Liver (tissue), 8 donors: ENCODE measurements at regions not wholly inside any gene's neighbourhood (a gene's known extent, or its start where the extent isn't known, plus 50 kb on each side); places are given as distances from the start of the nearest gene placed in this dataset.

Experiments
- DNase-seq: peaks from one replicate; pipeline ENCODE4 v3.0.0-alpha.2; 2017; ENCODE audit warnings: low spot score
- H3K27ac ChIP-seq, 2 donors: one replicate each; pipeline ENCODE4 v1.7.0; 2013; ENCODE audit warnings: inconsistent platforms in 2 of 2, low read length in 2 of 2, control low read depth in 1 of 2, low read depth in 1 of 2, mild to moderate bottlenecking in 1 of 2
- H3K27me3 ChIP-seq, 4 donors: one replicate each; pipeline versions ENCODE4 v1.6.1 to v1.7.0; 2013; ENCODE audit warnings: low read length in 3 of 4, inconsistent platforms in 1 of 4, mild to moderate bottlenecking in 1 of 4, moderate library complexity in 1 of 4; ENCODE audit not compliant: control insufficient read depth in 4 of 4, insufficient read depth in 4 of 4
- H3K36me3 ChIP-seq, 4 donors: one replicate each; pipeline versions ENCODE4 v1.6.1 to v1.7.0; 2013; ENCODE audit warnings: low read length in 3 of 4, mild to moderate bottlenecking in 3 of 4, low read depth in 1 of 4, moderate library complexity in 1 of 4; ENCODE audit not compliant: control insufficient read depth in 4 of 4, insufficient read depth in 3 of 4
- H3K4me1 ChIP-seq, 4 donors: one replicate each; pipeline versions ENCODE4 v1.6.1 to v1.7.0; 2013; ENCODE audit warnings: low read length in 3 of 4, mild to moderate bottlenecking in 3 of 4, moderate library complexity in 1 of 4; ENCODE audit not compliant: control insufficient read depth in 4 of 4, insufficient read depth in 4 of 4
- H3K4me3 ChIP-seq, 3 donors: one replicate each; pipeline versions ENCODE4 v1.6.1 to v1.7.0; 2013; ENCODE audit warnings: low read length in 3 of 3, control low read depth in 1 of 3, low read depth in 1 of 3, mild to moderate bottlenecking in 1 of 3
- H3K9ac ChIP-seq, 2 donors: one replicate each; pipeline ENCODE4 v1.7.0; 2013; ENCODE audit warnings: low read length in 2 of 2, mild to moderate bottlenecking in 2 of 2, moderate library complexity in 2 of 2, control low read depth in 1 of 2, low read depth in 1 of 2
- H3K9me3 ChIP-seq, 4 donors: one replicate each; pipeline versions ENCODE4 v1.6.1 to v1.7.0; 2013; ENCODE audit warnings: low read length in 3 of 4; ENCODE audit not compliant: control insufficient read depth in 4 of 4
- EGR1 ChIP-seq, 2 donors: IDR thresholded peaks; 2 replicates each; pipeline ENCODE4 v1.6.1; 2016 to 2018; ENCODE audit warnings: antibody characterized with exemption in 2 of 2, low read depth in 2 of 2
- FOXA2 ChIP-seq: IDR thresholded peaks from 2 replicates; pipeline ENCODE4 v1.6.1; 2016; ENCODE audit warnings: antibody characterized with exemption
- GABPA ChIP-seq, 2 donors: IDR thresholded peaks in 1 of 2; conservative IDR thresholded peaks in 1 of 2; 2 replicates each; pipeline ENCODE4 v1.6.1; 2016; ENCODE audit warnings: antibody characterized with exemption in 2 of 2, mild to moderate bottlenecking in 1 of 2, moderate library complexity in 1 of 2
- HNF4G ChIP-seq: IDR thresholded peaks from 2 replicates; pipeline ENCODE4 v1.6.1; 2016; ENCODE audit warnings: antibody characterized with exemption
- NR2F2 ChIP-seq: IDR thresholded peaks from 2 replicates; pipeline ENCODE4 v1.6.1; 2016; ENCODE audit warnings: antibody characterized with exemption
- REST ChIP-seq: IDR thresholded peaks from 2 replicates; pipeline ENCODE4 v1.6.1; 2016; ENCODE audit warnings: antibody characterized with exemption, mild to moderate bottlenecking
- SP1 ChIP-seq: IDR thresholded peaks from 2 replicates; pipeline ENCODE4 v1.6.1; 2018; ENCODE audit warnings: antibody characterized with exemption, mild to moderate bottlenecking
- TAF1 ChIP-seq: conservative IDR thresholded peaks from 2 replicates; pipeline ENCODE4 v1.6.1; 2016; ENCODE audit warnings: antibody characterized with exemption, mild to moderate bottlenecking
- YY1 ChIP-seq: IDR thresholded peaks from 2 replicates; pipeline ENCODE4 v1.6.1; 2016; ENCODE audit warnings: antibody characterized with exemption, mild to moderate bottlenecking
- WGBS: extraction: QIAGEN DNeasy Blood & Tissue Kit; methylation state at CpG from one replicate; pipeline ENCODE4 v1.1.7; 2013; 5-methylcytosine and 5-hydroxymethylcytosine counted together
- TF ChIP-seq, protein P1 (sequence below): IDR thresholded peaks from 2 replicates; pipeline ENCODE4 v1.6.1; 2016; ENCODE audit warnings: antibody characterized with exemption
- TF ChIP-seq, protein P2 (sequence below): IDR thresholded peaks from 2 replicates; pipeline ENCODE4 v1.6.1; 2016; ENCODE audit warnings: antibody characterized with exemption
- TF ChIP-seq, protein P3 (sequence below): fragments of 150-350 bp; IDR thresholded peaks from 2 replicates; pipeline ENCODE4 v1.5.1; 2017; ENCODE audit warnings: improper control_type of control experiment, low read depth, low read length; ENCODE audit not compliant: missing input control
- donor health status: healthy.
- donor health status: healthy.
- donor health status: healthy.
- donor health status: healthy.
- donor health status: healthy.

GRCh38 chr20:46809706-46810360 is 84.8 kb upstream of the EYA2 start:
- no peak overlapping the region for H3K4me3 ChIP-seq
- H3K36me3 ChIP-seq: no peaks in the 10 kb centered on the region
- 76% methylated on average over 12 of the region's 12 CpGs for WGBS
- H3K4me1 ChIP-seq: peaks cover 2 to 44% (median 38%) of the 10 kb centered on the region in 4 donors
- no peak overlapping the region for H3K27ac ChIP-seq
- H3K27me3 ChIP-seq: no peaks in the 10 kb centered on the region
- H3K9ac ChIP-seq: no peak overlapping the region
- DNase-seq: no peak
- TF ChIP-seq GABPA (IDR thresholded peaks at IDR 0.05 in 1 of 2, conservative IDR thresholded peaks at IDR 0.05 in 1 of 2) (no peak), REST (no peak)
- no peaks in the 10 kb centered on the region for H3K9me3 ChIP-seq

DNA sequence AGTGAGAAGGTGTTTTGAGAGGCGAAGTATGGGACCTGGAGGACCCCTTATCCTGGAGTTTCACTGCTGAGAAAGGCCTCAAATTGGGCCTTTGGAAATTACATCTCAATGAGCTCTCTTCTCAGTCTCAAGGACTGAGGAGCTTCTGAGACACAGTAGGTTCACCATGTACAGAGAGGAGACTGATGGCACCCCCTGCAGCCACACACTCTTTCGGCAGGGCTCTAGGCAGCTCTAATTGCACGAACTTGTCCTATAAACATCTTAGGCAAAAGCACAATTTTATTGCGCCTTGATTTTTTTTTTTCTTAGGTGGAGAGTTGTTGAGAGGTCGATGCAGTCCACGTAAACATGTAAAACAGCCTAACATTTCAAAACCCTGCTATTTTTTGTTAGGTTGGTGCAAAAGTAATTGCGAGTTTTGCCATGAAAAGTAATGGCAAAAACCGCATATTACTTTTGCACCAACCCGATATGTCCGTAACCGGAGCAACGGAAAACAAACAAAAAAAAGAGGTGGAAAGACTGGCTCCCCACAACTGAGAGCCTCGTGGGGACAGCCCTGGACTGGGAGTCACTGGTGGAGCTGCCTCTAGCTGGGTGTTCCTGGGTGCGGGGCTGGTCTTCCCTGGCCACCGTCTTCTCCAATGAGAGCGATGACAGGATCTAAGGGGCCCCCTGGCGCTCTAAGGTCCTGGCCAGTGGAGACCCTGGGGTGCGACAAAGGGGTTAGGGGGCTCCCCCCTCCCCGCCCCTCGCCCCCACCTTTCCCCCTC is 84.0 kb upstream of the EYA2 start:
- Histone ChIP-seq H3K9ac (no peak overlapping the region), H3K9me3 (no peaks in the 10 kb centered on the region), H3K36me3 (no peaks in the 10 kb centered on the region), H3K27ac (no peak overlapping the region), H3K4me3 (no peak overlapping the region), H3K4me1 (peaks cover 2 to 44% (median 38%) of the 10 kb centered on the region in 4 donors), H3K27me3 (no peaks in the 10 kb centered on the region)
- WGBS: 72% methylated on average over 20 of the region's 20 CpGs
- DNase-seq: no peak
- TF ChIP-seq SP1 (no peak), YY1 (no peak), NR2F2 (no peak)
- TF ChIP-seq, protein P1, sequence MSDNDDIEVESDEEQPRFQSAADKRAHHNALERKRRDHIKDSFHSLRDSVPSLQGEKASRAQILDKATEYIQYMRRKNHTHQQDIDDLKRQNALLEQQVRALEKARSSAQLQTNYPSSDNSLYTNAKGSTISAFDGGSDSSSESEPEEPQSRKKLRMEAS: no peak
- TF ChIP-seq, protein P2, sequence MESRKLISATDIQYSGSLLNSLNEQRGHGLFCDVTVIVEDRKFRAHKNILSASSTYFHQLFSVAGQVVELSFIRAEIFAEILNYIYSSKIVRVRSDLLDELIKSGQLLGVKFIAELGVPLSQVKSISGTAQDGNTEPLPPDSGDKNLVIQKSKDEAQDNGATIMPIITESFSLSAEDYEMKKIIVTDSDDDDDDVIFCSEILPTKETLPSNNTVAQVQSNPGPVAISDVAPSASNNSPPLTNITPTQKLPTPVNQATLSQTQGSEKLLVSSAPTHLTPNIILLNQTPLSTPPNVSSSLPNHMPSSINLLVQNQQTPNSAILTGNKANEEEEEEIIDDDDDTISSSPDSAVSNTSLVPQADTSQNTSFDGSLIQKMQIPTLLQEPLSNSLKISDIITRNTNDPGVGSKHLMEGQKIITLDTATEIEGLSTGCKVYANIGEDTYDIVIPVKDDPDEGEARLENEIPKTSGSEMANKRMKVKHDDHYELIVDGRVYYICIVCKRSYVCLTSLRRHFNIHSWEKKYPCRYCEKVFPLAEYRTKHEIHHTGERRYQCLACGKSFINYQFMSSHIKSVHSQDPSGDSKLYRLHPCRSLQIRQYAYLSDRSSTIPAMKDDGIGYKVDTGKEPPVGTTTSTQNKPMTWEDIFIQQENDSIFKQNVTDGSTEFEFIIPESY: no peak

- no peak for DNase-seq
- Histone ChIP-seq H3K4me3 (peak overlapping the region in 1 of 3 donors; percentile 0), H3K9ac (no peak overlapping the region), H3K36me3 (no peaks in the 10 kb centered on the region), H3K4me1 (peaks cover 2 to 40% (median 35%) of the 10 kb centered on the region in 4 donors), H3K27me3 (no peaks in the 10 kb centered on the region), H3K27ac (no peak overlapping the region), H3K9me3 (no peaks in the 10 kb centered on the region)
- WGBS: 20% methylated on average over 54 of the region's 54 CpGs
- no peak for TF ChIP-seq FOXA2
- no peak for TF ChIP-seq EGR1 (IDR thresholded peaks at IDR 0.05; ENCODE audit: low read depth in 2 of 2)
- no peak for TF ChIP-seq YY1
- TF ChIP-seq REST: no peak
- TF ChIP-seq, protein P3, sequence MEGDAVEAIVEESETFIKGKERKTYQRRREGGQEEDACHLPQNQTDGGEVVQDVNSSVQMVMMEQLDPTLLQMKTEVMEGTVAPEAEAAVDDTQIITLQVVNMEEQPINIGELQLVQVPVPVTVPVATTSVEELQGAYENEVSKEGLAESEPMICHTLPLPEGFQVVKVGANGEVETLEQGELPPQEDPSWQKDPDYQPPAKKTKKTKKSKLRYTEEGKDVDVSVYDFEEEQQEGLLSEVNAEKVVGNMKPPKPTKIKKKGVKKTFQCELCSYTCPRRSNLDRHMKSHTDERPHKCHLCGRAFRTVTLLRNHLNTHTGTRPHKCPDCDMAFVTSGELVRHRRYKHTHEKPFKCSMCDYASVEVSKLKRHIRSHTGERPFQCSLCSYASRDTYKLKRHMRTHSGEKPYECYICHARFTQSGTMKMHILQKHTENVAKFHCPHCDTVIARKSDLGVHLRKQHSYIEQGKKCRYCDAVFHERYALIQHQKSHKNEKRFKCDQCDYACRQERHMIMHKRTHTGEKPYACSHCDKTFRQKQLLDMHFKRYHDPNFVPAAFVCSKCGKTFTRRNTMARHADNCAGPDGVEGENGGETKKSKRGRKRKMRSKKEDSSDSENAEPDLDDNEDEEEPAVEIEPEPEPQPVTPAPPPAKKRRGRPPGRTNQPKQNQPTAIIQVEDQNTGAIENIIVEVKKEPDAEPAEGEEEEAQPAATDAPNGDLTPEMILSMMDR: no peak
- TF ChIP-seq GABPA (IDR thresholded peaks at IDR 0.05 in 1 of 2, conservative IDR thresholded peaks at IDR 0.05 in 1 of 2): no peak
- no peak for TF ChIP-seq TAF1
- no peak for TF ChIP-seq HNF4G
Measured at GRCh38 chr20:46811224-46812084, 83.2 kb upstream of the EYA2 start.
